ENCODE measurements at regions not wholly inside any gene's neighbourhood (a gene's known extent, or its start where the extent isn't known, plus 50 kb on each side); places are given as distances from the start of the nearest gene placed in this dataset.

DNA sequence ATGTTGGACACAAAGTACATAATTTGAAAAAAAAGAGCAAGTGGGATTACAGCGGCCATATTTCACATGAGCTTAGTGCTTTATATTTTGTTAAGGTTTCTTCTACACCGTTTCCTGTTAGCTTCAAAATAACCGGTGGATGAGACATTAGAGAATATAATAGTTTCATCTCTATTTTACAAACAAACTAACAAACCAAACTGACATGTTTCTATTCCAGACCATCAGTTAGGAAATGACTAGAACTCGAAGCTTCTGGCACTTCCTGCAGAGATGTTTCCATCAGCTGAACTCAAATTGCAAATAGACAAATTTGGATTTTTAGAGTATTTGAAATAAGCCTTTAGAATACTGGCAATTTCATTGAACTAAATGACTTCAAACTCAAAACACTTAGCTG, 86.5 kb downstream of the MTRR start:
- in situ Hi-C loops (cut with HindIII; ENCODE audit: low pct_ligation_motif_present, low pct_unique_long_range_greater_than_20kb, low sequenced_read_pairs) = no loop called here
- no peak for DNase-seq

DNA sequence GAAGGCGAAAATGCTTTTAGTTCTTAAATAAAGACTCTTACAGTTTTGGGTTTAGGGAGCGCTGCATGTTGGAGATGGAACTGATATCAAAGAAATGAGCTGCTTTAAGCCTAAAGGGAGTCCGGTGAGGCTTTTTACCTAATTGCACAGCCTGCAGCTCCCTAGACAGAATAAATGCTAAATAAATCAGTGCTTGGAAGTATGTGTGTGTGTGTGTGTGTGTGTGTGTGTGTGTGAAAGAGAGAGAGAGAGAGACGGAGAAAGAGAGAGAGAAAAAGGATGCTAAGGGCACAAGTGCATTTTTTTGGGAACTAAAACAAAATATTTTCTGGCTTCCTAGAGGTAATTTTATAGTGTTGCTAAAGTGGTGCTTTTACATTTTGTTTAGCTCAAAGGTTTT, 88.4 kb downstream of the MTRR start:
- no peak for DNase-seq
- in situ Hi-C loops (cut with HindIII; ENCODE audit: low pct_ligation_motif_present, low pct_unique_long_range_greater_than_20kb, low sequenced_read_pairs) = no loop called here

DNA sequence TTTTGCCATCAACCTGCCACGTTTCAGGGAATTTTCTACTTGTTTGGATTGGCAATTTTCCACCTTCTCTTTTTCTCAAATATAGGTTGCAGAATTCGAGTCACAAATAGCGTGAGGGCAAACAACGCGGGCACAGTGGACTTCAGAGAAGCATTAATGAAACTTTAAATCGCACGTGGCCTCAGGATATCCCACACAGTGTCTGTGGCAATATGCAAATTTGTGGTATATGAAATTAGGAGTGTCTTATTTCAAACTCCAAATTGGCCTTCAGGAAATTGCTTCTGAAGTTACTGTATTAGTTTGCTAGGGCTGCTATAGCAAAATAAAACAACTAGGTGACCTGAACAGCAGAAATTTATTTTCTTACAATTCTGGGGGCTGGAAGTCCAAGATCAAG, 91.2 kb downstream of the MTRR start:
- no peak for DNase-seq
- in situ Hi-C loops (cut with HindIII; ENCODE audit: low pct_ligation_motif_present, low pct_unique_long_range_greater_than_20kb, low sequenced_read_pairs) = no loop called here

DNA sequence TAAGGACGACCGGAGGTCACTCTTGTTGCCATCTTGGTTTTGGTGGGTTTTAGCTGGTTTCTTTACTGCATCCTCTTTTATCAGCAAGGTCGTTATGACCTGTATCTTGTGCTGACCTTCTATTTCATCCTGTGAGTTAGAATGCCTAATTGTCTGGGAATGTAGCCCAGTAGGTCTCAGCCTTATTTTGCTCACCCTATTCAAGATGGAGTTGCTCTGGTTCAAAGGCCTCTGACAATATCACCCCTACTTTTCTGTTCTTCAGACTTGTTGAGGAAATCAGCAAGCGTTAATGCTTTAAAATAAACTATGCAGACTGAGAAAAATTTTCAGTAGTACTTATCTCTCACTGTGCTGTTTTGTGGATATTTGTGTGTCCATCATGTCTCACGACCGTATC, 92.6 kb downstream of the MTRR start:
- in situ Hi-C loops (cut with HindIII; ENCODE audit: low pct_ligation_motif_present, low pct_unique_long_range_greater_than_20kb, low sequenced_read_pairs) = no loop called here
- no peak for DNase-seq

DNA sequence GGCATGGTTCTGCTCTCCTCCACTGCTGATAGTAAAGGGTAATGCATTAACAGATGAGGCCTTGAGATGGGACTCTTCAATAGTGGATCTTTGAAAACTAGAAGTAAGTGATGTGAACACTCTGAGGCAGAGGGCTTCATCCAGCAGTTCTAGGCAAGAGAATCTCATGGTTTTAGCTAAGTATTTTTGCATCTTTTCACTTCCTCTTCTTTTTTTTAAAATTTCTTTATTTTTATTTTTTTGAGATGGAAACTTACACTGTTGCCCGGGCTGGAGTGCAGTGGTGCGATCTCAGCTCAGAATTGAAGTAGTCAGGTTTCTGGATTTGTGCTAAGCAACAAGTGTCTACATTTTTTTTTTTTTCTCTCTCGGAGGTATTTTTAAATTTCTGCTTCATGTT, 101.9 kb downstream of the MTRR start:
- DNase-seq = no peak
- in situ Hi-C loops (cut with HindIII; ENCODE audit: low pct_ligation_motif_present, low pct_unique_long_range_greater_than_20kb, low sequenced_read_pairs) = no loop called here

DNA sequence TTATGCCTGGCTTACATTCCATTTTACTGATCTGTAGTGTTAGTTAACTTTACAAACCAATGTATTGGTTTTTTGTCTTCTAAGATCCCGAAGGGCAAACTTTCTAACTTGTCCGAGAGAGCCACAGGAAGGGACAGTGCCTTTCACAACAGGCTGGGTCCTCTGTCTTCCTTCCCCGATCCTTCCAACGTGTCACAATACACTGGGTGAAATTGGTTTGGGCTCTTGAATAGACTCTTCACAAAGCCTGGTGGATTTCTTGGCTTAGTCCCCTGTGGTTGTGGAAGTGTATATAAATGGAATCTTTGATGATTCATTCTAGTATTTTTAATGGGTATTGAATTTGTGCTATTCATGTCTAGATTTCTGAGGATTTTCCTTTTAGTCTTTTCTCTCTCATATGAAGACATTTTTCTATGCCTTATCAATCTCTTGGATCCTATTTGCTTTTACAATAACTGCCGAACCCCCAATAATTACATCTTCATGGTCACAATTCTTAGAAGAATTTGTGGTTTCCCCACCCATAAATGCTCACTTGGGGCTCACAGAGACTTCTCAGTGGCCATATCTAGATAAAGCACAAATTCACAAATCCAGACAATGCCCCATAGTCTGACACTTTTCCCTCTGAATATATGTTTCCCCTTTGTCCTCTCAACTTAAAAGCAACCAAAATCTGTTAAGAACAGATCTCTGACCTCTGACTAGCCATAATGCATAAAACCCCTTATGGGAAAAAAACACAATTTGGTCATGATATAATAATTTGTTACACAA, 107.7 kb downstream of the MTRR start:
- in situ Hi-C loops (cut with HindIII; ENCODE audit: low pct_ligation_motif_present, low pct_unique_long_range_greater_than_20kb, low sequenced_read_pairs) = no loop called here
- DNase-seq = no peak

DNA sequence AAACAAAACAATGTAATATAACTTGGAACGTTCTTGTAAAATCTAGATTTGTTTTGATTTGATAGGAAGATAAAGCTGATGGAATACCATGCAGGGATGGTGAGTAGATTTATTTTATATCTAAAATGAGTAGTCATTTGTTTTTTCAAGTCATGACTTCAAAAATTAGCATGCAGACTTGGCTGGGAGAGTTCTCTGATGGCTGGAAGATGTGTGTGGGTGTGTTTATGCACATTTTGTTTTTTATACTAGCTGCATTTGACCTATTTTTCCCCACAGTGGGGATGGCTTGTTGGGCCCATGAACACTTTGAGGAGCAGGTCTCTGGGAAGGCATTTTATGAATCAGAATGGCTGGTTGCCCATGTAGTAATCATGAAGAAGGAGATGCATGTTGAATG, 109.2 kb downstream of the MTRR start:
- no peak for DNase-seq
- in situ Hi-C loops (cut with HindIII; ENCODE audit: low pct_ligation_motif_present, low pct_unique_long_range_greater_than_20kb, low sequenced_read_pairs) = no loop called here

DNA sequence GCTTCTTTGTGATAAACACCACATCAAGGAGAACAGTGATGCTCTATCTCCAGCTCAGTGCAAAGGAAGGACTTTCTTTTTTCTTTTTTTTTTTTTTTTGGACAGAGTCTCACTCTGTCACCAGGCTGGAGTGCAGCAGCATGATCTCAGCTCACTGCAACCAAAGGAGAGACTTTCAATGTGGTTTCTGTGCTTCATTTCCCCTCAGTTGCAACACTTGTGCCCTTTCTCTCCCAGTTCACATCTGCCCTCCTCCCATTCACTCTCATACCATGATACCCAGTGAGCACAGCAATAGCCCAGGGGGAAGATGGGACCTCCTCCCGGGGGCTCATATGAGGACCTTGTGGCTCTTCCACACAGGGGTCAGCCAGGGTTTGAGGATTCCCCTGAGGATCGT, 110.0 kb downstream of the MTRR start:
- in situ Hi-C loops (cut with HindIII; ENCODE audit: low pct_ligation_motif_present, low pct_unique_long_range_greater_than_20kb, low sequenced_read_pairs) = no loop called here
- DNase-seq = no peak

DNA sequence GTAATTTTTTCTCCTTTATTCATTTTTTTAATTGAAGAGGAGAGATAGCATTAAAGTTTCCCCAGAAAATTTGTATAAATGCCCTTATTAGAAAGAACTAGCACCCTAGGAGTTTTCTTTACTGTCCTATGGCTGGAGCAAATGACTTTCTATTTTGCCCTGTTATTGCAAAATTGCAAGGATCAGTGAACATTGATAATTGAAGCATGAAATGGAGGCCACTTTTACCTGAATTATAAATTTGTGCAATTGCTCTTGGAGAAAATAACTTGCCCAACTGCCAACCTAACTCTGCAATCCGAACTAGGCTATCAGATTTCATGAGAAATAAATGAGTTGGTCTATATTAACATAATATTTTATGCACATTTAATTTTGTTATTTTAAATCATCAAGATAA, 111.9 kb downstream of the MTRR start:
- in situ Hi-C loops (cut with HindIII; ENCODE audit: low pct_ligation_motif_present, low pct_unique_long_range_greater_than_20kb, low sequenced_read_pairs) = no loop called here
- DNase-seq = no peak

DNA sequence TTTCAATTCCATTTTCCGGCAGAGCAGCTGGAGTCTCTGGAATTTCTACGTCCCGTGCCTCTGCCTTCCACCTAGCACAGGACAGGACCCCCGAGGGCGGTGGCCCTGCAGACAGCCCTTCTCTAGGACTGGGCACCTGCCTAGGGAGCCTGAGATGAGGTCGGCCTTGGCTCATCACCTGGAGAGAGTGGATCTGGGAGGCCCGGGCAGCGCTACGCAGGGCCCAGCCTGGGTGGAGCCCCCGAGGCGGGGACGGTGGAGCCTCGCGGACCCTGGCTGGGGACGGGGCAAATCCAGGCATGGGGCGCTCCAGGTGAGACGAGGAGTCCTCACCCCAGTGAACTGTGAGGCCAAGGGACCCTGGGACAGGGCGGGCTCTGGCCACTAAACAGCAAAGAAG, 114.5 kb downstream of the MTRR start:
- in situ Hi-C loops (cut with HindIII; ENCODE audit: low pct_ligation_motif_present, low pct_unique_long_range_greater_than_20kb, low sequenced_read_pairs) = no loop called here
- no peak for DNase-seq

DNA sequence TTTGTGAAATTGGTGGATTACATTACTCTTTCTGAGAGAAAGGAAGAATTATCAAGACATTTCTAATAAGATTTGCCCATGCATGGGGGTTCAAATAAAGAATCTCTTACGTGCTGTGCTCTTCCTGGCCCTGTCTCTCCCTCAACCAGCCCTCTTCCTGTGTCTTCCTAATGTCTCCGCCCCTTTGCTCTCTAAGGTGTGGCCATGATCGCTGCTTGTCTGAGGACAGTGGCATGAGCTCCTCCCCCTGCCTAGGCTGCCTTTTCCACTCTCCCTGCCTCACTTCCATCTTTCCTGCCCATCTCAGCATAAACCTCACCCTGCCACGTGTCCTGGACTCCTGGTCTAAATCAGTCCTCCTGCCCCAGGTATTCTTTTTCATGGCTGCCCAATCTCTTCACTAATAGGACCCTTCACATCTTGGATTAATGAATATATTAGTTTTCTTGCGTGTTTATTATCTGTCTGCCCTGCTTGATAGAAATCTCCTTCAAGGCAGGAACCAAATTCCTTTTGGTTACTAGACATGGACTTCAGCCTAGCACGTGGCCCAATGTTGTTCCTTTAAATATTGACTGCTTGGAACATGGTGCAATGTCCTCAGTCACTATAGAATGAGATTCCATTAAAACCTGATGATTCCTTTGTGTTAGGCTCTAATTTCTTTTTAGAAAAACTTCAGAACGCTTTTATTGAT, 122.3 kb downstream of the MTRR start:
- peak; percentile 6 for DNase-seq
- in situ Hi-C loops (cut with HindIII; ENCODE audit: low pct_ligation_motif_present, low pct_unique_long_range_greater_than_20kb, low sequenced_read_pairs) = no loop called here

DNA sequence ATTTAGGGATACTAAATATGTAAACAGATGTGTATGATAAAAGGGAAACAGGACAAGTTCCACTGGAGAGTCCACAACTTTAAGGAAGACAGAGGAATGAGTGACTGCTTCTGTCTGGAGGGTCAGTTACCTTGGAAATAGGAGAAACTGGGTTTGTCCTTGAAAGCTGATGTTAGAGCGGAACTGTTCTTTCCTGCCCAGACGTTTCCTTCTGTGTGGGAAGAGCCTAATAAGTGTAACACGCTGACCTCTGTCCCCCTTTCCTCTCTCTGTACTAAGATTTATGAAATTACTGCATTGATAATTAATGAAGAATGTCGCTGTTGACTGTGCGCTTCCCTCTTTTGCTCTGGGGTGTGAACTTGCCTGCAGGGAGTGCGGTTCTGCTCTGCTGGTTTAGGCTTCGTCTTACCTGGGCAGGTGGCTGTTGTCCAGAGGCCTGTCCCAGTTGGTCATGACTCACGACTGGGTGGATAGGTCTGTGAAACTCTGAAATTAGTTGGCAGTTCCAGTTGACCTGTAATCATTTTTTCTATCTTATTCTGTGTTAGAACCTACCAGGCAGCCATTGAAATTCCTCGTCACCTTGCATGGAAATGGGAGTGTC, 126.8 kb downstream of the MTRR start:
- no peak for DNase-seq
- in situ Hi-C loops (cut with HindIII; ENCODE audit: low pct_ligation_motif_present, low pct_unique_long_range_greater_than_20kb, low sequenced_read_pairs) = no loop called here

DNA sequence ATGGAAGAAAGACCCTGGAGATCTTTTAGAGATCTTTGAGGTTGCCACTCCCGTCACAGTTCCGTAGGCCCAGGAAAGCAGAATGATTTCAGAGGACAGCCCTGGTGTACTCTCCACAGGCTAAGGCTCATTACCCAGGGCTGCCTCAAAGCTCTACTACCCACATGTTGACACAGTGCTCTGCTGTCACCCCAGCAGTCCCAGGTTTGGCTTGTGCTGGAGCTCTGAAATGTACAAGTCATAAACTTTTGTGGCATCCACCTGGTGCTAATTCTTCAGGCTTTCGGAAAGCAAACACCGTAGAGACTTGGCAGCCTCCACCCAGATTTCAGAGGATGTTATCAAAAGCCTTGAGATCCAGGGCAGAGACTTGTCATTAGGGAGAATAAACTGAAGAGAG, 136.5 kb downstream of the MTRR start:
- no peak for DNase-seq
- in situ Hi-C loops (cut with HindIII; ENCODE audit: low pct_ligation_motif_present, low pct_unique_long_range_greater_than_20kb, low sequenced_read_pairs) = no loop called here

DNA sequence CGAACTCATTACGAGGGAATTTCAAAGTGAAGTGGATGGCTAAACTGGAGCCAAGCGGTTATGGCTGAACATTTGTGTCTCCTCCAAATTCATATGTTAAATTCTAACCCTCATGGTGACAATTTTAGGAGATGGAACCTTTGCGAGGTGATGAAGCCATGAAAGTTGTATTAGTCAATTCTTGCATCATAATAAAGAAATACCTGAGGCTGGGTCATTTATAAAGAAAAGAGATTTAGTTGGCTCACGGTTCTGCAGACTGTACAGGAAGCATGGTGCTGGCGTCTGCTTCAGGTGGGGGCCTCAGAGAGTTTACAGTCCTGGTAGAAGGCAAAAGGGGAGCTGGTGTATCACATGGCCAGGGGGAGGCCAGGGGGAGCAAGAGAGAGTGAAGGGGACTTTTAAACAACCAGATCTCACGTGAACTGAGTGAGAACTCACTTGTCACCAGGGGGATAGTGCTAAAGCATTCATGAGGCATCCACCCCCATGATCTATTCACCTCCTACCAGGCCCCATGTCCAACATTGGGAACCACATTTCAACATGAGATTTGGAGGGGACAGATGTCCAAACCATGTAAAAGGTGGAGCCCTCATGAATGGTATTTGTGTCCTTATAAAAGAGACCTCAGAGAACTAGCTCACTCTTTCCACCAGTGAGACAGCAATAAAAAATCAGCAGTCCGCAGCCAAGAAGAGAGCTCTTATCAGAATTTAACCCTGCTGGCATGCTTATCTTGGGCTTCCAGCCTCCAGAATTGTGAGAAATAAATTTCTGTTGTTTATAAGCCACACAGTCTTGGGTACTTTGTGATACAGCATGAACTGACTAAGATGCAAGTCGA, 143.4 kb downstream of the MTRR start:
- in situ Hi-C loops (cut with HindIII; ENCODE audit: low pct_ligation_motif_present, low pct_unique_long_range_greater_than_20kb, low sequenced_read_pairs) = no loop called here
- peak; percentile 6 for DNase-seq

DNA sequence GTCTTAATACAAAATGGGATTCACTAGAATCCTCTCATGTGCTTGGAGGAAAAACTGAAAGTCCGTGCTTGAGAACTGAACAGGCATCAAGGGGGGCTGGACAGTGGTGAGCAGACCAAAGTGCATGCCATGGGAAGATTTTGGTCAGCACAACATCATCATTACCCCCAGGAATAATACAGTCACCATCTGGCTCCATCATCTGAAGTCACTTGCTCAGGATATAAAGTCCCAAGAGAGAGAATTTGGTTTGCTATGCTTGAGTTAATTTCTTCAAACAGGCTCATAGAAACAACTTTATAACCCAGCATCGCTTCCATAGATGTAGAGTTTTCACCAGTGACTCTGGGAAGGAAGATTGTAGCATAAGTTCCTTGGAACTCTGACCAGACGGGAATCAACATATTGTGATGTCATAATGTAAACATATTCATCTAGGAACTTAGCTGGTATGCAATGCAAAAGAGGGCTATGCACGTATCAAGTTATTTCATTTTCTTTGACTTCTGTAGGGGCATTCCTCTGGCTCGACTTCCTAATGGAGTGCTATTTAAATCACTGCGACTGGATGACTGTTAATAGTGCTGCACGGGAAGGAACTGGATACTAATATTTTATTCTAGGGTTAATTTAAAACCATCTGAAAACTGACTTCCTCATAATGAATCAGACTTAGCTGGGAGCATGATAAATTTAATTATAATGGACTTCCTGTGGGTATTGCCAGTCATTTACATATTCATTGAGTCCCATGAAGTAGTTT, 145.2 kb downstream of the MTRR start:
- in situ Hi-C loops (cut with HindIII; ENCODE audit: low pct_ligation_motif_present, low pct_unique_long_range_greater_than_20kb, low sequenced_read_pairs) = no loop called here
- no peak for DNase-seq

DNA sequence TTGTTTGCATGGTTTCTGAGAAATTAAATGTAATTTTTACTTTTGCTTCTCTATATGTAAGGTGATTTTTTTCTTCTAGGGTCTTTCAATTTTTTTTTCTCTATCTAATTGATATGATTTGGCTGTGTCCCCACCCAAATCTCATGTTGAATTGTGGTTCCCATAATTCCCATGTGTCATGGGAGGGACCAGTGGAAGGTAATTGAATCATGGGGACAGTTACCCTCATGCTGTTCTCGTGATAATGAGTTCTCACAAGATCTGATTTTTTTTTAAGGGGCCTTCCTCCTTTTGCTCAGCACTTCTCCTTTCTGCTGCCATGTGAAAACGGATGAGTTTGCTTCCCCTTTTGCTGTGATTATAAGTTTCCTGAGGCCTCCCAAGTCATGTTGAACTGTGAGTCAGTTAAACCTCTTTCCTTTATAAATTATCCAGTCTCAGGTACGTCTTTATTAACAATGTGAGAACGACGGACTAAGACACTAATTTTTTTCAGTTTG, 150.8 kb downstream of the MTRR start:
- in situ Hi-C loops (cut with HindIII; ENCODE audit: low pct_ligation_motif_present, low pct_unique_long_range_greater_than_20kb, low sequenced_read_pairs) = no loop called here
- no peak for DNase-seq

DNA sequence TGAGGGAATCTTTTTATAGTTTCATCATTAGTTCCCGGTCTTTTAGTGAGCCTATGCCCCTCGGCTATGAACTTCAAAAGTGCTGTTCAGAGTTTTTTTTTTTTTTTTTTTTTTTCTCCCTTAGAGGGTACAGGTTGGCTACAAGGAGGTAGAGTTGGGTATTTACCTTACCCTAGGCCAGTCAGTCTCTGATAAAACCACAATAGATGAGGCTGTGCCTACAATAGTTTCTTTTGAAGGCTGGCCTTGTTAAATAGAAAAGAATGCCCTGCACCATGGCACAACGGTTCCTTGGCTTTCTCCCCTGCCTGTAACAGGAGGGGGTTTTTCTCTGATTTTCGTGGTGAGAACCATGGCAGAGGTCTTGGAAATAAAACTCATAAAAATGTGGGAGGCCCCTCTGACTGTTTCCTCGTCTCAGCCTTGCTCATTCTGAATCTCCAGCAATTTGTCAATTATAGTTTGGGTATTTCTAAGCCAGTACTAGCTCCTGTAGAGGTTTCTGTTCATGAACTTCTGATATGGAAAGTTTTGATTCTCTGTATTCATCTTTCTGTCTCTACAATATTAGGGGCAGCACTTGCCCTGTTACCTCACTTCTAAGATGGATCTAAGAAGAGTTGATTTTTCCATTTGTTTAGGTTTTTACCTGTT, 152.0 kb downstream of the MTRR start:
- DNase-seq = no peak
- in situ Hi-C loops (cut with HindIII; ENCODE audit: low pct_ligation_motif_present, low pct_unique_long_range_greater_than_20kb, low sequenced_read_pairs) = no loop called here

DNA sequence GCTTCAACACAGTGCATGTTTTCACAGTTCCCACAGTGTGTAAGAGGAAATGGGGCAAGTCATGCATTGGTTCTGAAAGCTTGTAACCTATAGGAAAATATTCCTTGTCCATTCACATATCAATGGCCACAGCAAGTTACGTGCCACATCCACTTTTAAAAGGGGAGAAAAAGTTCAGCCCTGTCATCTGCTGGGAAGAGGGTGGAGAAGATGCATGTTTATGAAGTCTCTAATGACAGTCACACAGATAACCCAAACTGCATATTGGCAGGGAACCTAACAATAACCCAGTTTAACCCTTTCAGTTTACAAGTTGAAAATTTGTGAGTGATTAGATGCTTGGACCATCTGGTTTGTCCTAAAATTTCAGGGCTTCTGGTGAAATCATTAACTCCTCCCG, 159.3 kb downstream of the MTRR start:
- DNase-seq = no peak
- in situ Hi-C loops (cut with HindIII; ENCODE audit: low pct_ligation_motif_present, low pct_unique_long_range_greater_than_20kb, low sequenced_read_pairs) = no loop called here

All from ACHN (cell line).